HEK293 (cell line): ENCODE measurements at regions not wholly inside any gene's neighbourhood (a gene's known extent, or its start where the extent isn't known, plus 50 kb on each side); places are given as distances from the start of the nearest gene placed in this dataset.

Source experiments
- CTCF ChIA-PET: fragments of 350-600 bp; formaldehyde crosslinking; extraction: SDS; loops from one replicate; lab custom pipeline; 2021; ENCODE audit warnings: antibody characterized with exemption; lab: Yijun Ruan, JAX
- POLR2A ChIA-PET: fragments of 300-600 bp; formaldehyde crosslinking; extraction: SDS; loops from one replicate; lab custom pipeline; 2020; ENCODE audit warnings: antibody characterized with exemption, inconsistent platforms; lab: Yijun Ruan, JAX
- H3K27ac ChIP-seq: fragments of 200-500 bp; sonication (Bioruptor generic); 2 replicates; pipeline ENCODE4 v1.5.1; 2014; ENCODE audit warnings: low read depth, low read length, control low read depth, inconsistent platforms; ENCODE audit errors: extremely low read depth
- H3K36me3 ChIP-seq, 2 experiments: fragments of 200-500 bp in 1 of 2; sonication (Bioruptor generic) in 1 of 2; 1 replicate in 1 of 2; 2 replicates in 1 of 2; pipeline ENCODE4 v1.5.1; 2014 to 2017; ENCODE audit warnings: inconsistent platforms in 2 of 2, low read length in 2 of 2; ENCODE audit not compliant: control insufficient read depth in 2 of 2, insufficient read depth in 1 of 2
- H3K4me1 ChIP-seq: fragments of 200-500 bp; sonication (Bioruptor generic); 2 replicates; pipeline ENCODE4 v1.5.1; 2014; ENCODE audit warnings: mild to moderate bottlenecking, low read length, inconsistent platforms; ENCODE audit not compliant: control insufficient read depth, insufficient read depth
- H3K4me3 ChIP-seq: 2 replicates; pipeline ENCODE4 v1.5.1; 2011; ENCODE audit warnings: low read depth, mild to moderate bottlenecking, control low read depth, low read length, moderate library complexity
- H3K9me3 ChIP-seq: fragments of 200-500 bp; sonication (Bioruptor generic); 2 replicates; pipeline ENCODE4 v1.5.1; 2014; ENCODE audit warnings: low read depth, low read length, inconsistent platforms; ENCODE audit not compliant: control insufficient read depth, insufficient read depth
- GLIS1 ChIP-seq: fragments of 450-650 bp; formaldehyde crosslinking; IDR thresholded peaks from 2 replicates; pipeline ENCODE4 v1.5.1; 2016; ENCODE audit warnings: missing biosample characterization, missing genetic modification characterization
- GLIS2 ChIP-seq: fragments of 450-650 bp; formaldehyde crosslinking; IDR thresholded peaks from 2 replicates; pipeline ENCODE4 v1.5.1; 2016; ENCODE audit warnings: missing biosample characterization, missing genetic modification characterization
- IKZF3 ChIP-seq: fragments of 450-650 bp; IDR thresholded peaks from 2 replicates; pipeline ENCODE4 v1.5.0; 2018; ENCODE audit warnings: missing biosample characterization, mild to moderate bottlenecking, missing genetic modification characterization, moderate library complexity
- MYNN ChIP-seq: fragments of 450-650 bp; formaldehyde crosslinking; IDR thresholded peaks from 2 replicates; pipeline ENCODE4 v1.5.1; 2016; ENCODE audit warnings: missing biosample characterization, missing genetic modification characterization, borderline replicate concordance
- MZF1 ChIP-seq: fragments of 450-650 bp; formaldehyde crosslinking; IDR thresholded peaks from 2 replicates; pipeline ENCODE4 v1.5.1; 2017; ENCODE audit warnings: missing biosample characterization, missing genetic modification characterization, borderline replicate concordance
- OSR2 ChIP-seq: fragments of 450-650 bp; formaldehyde crosslinking; IDR thresholded peaks from 2 replicates; pipeline ENCODE4 v1.5.1; 2016; ENCODE audit warnings: missing biosample characterization, missing genetic modification characterization
- PRDM10 ChIP-seq: fragments of 450-650 bp; formaldehyde crosslinking; IDR thresholded peaks from 2 replicates; pipeline ENCODE4 v1.5.1; 2016; ENCODE audit warnings: missing biosample characterization, missing genetic modification characterization
- PRDM4 ChIP-seq: fragments of 450-650 bp; formaldehyde crosslinking; IDR thresholded peaks from 2 replicates; pipeline ENCODE4 v1.5.1; 2017; ENCODE audit warnings: missing biosample characterization, missing genetic modification characterization
- SCRT1 ChIP-seq: fragments of 450-650 bp; formaldehyde crosslinking; IDR thresholded peaks from 2 replicates; pipeline ENCODE4 v1.5.1; 2016; ENCODE audit warnings: missing biosample characterization, missing genetic modification characterization, borderline replicate concordance
- TCF7L2 ChIP-seq: IDR thresholded peaks from 2 replicates; pipeline ENCODE4 v1.6.1; 2011; ENCODE audit warnings: low read depth, mild to moderate bottlenecking, inconsistent platforms, low read length, moderate library complexity, borderline replicate concordance
- ZBTB48 ChIP-seq: fragments of 450-650 bp; formaldehyde crosslinking; IDR thresholded peaks from 2 replicates; pipeline ENCODE4 v1.5.1; 2016; ENCODE audit warnings: missing biosample characterization, missing genetic modification characterization
- ZFHX2 ChIP-seq: fragments of 450-650 bp; formaldehyde crosslinking; conservative IDR thresholded peaks from 2 replicates; pipeline ENCODE4 v1.5.1; 2016; ENCODE audit warnings: missing biosample characterization, missing genetic modification characterization
- ZNF138 ChIP-seq: fragments of 450-650 bp; formaldehyde crosslinking; IDR thresholded peaks from 2 replicates; pipeline ENCODE4 v1.5.1; 2016; ENCODE audit warnings: missing biosample characterization, missing genetic modification characterization, borderline replicate concordance
- ZNF18 ChIP-seq: fragments of 450-650 bp; formaldehyde crosslinking; IDR thresholded peaks from 2 replicates; pipeline ENCODE4 v1.5.1; 2016; ENCODE audit warnings: missing biosample characterization, missing genetic modification characterization
- ZNF311 ChIP-seq: fragments of 450-650 bp; formaldehyde crosslinking; IDR thresholded peaks from 2 replicates; pipeline ENCODE4 v1.5.1; 2017; ENCODE audit warnings: missing biosample characterization, missing genetic modification characterization, borderline replicate concordance
- ZNF341 ChIP-seq: fragments of 450-650 bp; formaldehyde crosslinking; IDR thresholded peaks from 2 replicates; pipeline ENCODE4; 2016; ENCODE audit warnings: low read depth, missing biosample characterization, missing genetic modification characterization
- ZNF404 ChIP-seq: fragments of 450-650 bp; formaldehyde crosslinking; IDR thresholded peaks from 2 replicates; pipeline ENCODE4 v1.5.1; 2017; ENCODE audit warnings: missing biosample characterization, missing genetic modification characterization
- ZNF433 ChIP-seq: fragments of 450-650 bp; formaldehyde crosslinking; IDR thresholded peaks from 2 replicates; pipeline ENCODE4 v1.5.1; 2016; ENCODE audit warnings: missing biosample characterization, missing genetic modification characterization, low read depth
- ZNF548 ChIP-seq: fragments of 450-650 bp; formaldehyde crosslinking; IDR thresholded peaks from 2 replicates; pipeline ENCODE4 v1.5.1; 2016; ENCODE audit warnings: missing biosample characterization, missing genetic modification characterization
- ZNF580 ChIP-seq: fragments of 450-650 bp; formaldehyde crosslinking; IDR thresholded peaks from 2 replicates; pipeline ENCODE4 v1.5.1; 2016; ENCODE audit warnings: missing biosample characterization, missing genetic modification characterization
- ZNF585B ChIP-seq: fragments of 450-650 bp; formaldehyde crosslinking; IDR thresholded peaks from 2 replicates; pipeline ENCODE4 v1.5.1; 2016; ENCODE audit warnings: missing biosample characterization, missing genetic modification characterization
- ZNF626 ChIP-seq: fragments of 450-650 bp; sonication (Bioruptor Pico); formaldehyde crosslinking; IDR thresholded peaks from 2 replicates; pipeline ENCODE4 v1.5.1; 2018; ENCODE audit warnings: missing biosample characterization, missing genetic modification characterization, inconsistent platforms
- ZNF629 ChIP-seq: fragments of 450-650 bp; formaldehyde crosslinking; IDR thresholded peaks from 2 replicates; pipeline ENCODE4 v1.5.1; 2017; ENCODE audit warnings: missing biosample characterization, missing genetic modification characterization
- ZNF654 ChIP-seq: fragments of 450-650 bp; formaldehyde crosslinking; IDR thresholded peaks from 2 replicates; pipeline ENCODE4 v1.5.1; 2016; ENCODE audit warnings: low read depth, missing biosample characterization, missing genetic modification characterization
- ZNF658 ChIP-seq: fragments of 450-650 bp; formaldehyde crosslinking; IDR thresholded peaks from 2 replicates; pipeline ENCODE4; 2016; ENCODE audit warnings: missing biosample characterization, missing genetic modification characterization
- ZNF707 ChIP-seq: fragments of 450-650 bp; formaldehyde crosslinking; IDR thresholded peaks from 2 replicates; pipeline ENCODE4 v1.5.1; 2016; ENCODE audit warnings: missing biosample characterization, missing genetic modification characterization
- ZNF843 ChIP-seq: fragments of 450-650 bp; formaldehyde crosslinking; IDR thresholded peaks from 2 replicates; pipeline ENCODE4 v1.5.1; 2016; ENCODE audit warnings: missing biosample characterization, missing genetic modification characterization
- ZSCAN16 ChIP-seq: fragments of 450-650 bp; formaldehyde crosslinking; IDR thresholded peaks from 2 replicates; pipeline ENCODE4 v1.5.1; 2016; ENCODE audit warnings: missing biosample characterization, missing genetic modification characterization
- ZSCAN30 ChIP-seq: fragments of 450-650 bp; IDR thresholded peaks from 2 replicates; pipeline ENCODE4 v1.5.1; 2018; ENCODE audit warnings: missing biosample characterization, mild to moderate bottlenecking, missing genetic modification characterization, moderate library complexity
- ZXDB ChIP-seq: fragments of 450-650 bp; formaldehyde crosslinking; IDR thresholded peaks from 2 replicates; pipeline ENCODE4 v1.5.1; 2016; ENCODE audit warnings: missing biosample characterization, missing genetic modification characterization

GRCh38 chr12:89884952-89885351 is 176.3 kb upstream of the ATP2B1 start:
- Histone ChIP-seq H3K4me1 (peaks cover 19% of the 10 kb centered on the region), H3K9me3 (no peaks in the 10 kb centered on the region), H3K27ac (peak overlapping the region; percentile 57; the same call in 1 of the 2 replicates), H3K4me3 (no peak overlapping the region), H3K36me3 (no peaks in the 10 kb centered on the region)
- ChIA-PET CTCF (interaction anchor here (0.6 to 1.0 kb wide), 2 partner anchors 9 to 15 kb away, joined by 3 read pairs; no protein-coding TSS in a partner anchor), POLR2A (interaction anchor here (0.6 to 1.4 kb wide), 2 partner anchors 176 to 193 kb away, joined by 3 to 4 read pairs; no protein-coding TSS in a partner anchor)
- no peak for TF ChIP-seq ZNF548
- TF ChIP-seq ZBTB48 (tag by site-specific recombination): no peak
- TF ChIP-seq GLIS1: peak; percentile 27
- TF ChIP-seq ZSCAN16 (tag by site-specific recombination): no peak
- TF ChIP-seq ZSCAN30: 0 out of 2 replicates have a peak, but pooled peaks have one; percentile 16
- no peak for TF ChIP-seq ZNF138 (tag by site-specific recombination)
- 0 out of 2 replicates have a peak, but pooled peaks have one; percentile 46 for TF ChIP-seq ZNF580 (tag by site-specific recombination)
- peak; percentile 56 for TF ChIP-seq IKZF3
- peak; percentile 28; the same call in 1 of the 2 replicates for TF ChIP-seq ZNF843 (tag by site-specific recombination)
- peak; percentile 51; the same call in 1 of the 2 replicates for TF ChIP-seq ZNF18 (tag by site-specific recombination)
- TF ChIP-seq MYNN: peak; percentile 79
- TF ChIP-seq ZNF629 (tag by site-specific recombination): peak; percentile 20; the same call in 1 of the 2 replicates
- no peak for TF ChIP-seq ZNF585B
- TF ChIP-seq MZF1: peak; percentile 52; the same call in 1 of the 2 replicates
- peak; percentile 63; the same call in 1 of the 2 replicates for TF ChIP-seq ZNF626
- TF ChIP-seq OSR2 (tag by site-specific recombination): peak; percentile 50; the same call in 1 of the 2 replicates

- H3K4me3 ChIP-seq: no peak overlapping the region
- H3K36me3 ChIP-seq: no peaks in the 10 kb centered on the region
- POLR2A ChIA-PET: interaction anchor here (0.6 to 1.4 kb wide), 2 partner anchors 175 to 194 kb away, joined by 3 to 4 read pairs; no protein-coding TSS in a partner anchor
- CTCF ChIA-PET: no interaction called here
- peak overlapping the region; percentile 57 for H3K27ac ChIP-seq
- H3K4me1 ChIP-seq: peaks cover 19% of the 10 kb centered on the region
- no peaks in the 10 kb centered on the region for H3K9me3 ChIP-seq
- no peak for TF ChIP-seq ZNF404 (tag by site-specific recombination)
- TF ChIP-seq ZFHX2: no peak
- no peak for TF ChIP-seq ZNF654 (tag by site-specific recombination)
- TF ChIP-seq GLIS2 (tag by site-specific recombination): no peak
- peak; percentile 57; the same call in 1 of the 2 replicates for TF ChIP-seq TCF7L2
- peak; percentile 74 for TF ChIP-seq ZNF341 (tag by site-specific recombination)
- TF ChIP-seq ZNF311 (tag by site-specific recombination): no peak
- peak; percentile 13; the same call in 1 of the 2 replicates for TF ChIP-seq ZXDB (tag by site-specific recombination)
- no peak for TF ChIP-seq ZNF658
- TF ChIP-seq ZNF707 (tag by site-specific recombination): no peak
- peak; percentile 17; the same call in 1 of the 2 replicates for TF ChIP-seq PRDM4 (tag by site-specific recombination)
- peak; percentile 49; the same call in 1 of the 2 replicates for TF ChIP-seq SCRT1 (tag by site-specific recombination)
- TF ChIP-seq ZNF433 (tag by site-specific recombination): no peak
- TF ChIP-seq PRDM10 (tag by site-specific recombination): peak; percentile 79
Observed at GRCh38 chr12:89884416-89884898, 175.8 kb upstream of the ATP2B1 start.
